ENCODE measurements at regions not wholly inside any gene's neighbourhood (a gene's known extent, or its start where the extent isn't known, plus 50 kb on each side); places are given as distances from the start of the nearest gene placed in this dataset.

GRCh38 chr2:6618201-6618600 is 247.5 kb downstream of the CMPK2 start:
- TF ChIP-seq POLR2A (IDR thresholded peaks at IDR 0.05; ENCODE audit: low read length) (no peak), GATA1 (IDR thresholded peaks at IDR 0.05; ENCODE audit: low read depth, low read length) (no peak)
- DNase-seq, result no peak

DNA sequence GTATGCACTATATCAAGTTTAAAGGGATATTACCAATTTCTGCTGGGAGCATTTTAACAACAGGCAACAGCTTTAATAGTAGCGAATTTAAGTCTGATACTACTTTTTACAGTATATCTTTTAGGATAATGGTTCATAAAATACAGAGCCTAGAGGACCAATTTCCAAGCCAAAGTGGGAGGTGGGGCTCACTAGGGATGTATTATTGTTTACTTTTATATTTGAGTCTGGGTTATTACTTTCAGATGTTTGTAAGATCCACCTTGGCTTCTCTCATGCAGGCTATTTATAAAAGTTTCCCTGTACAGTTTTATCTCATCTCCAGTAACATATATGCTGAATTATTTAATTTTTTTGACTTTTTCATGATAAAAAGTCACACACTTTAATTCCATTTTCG is 242.0 kb downstream of the CMPK2 start:
- DNase-seq, result no peak
- TF ChIP-seq GATA1 (IDR thresholded peaks at IDR 0.05; ENCODE audit: low read depth, low read length) (no peak), POLR2A (IDR thresholded peaks at IDR 0.05; ENCODE audit: low read length) (no peak)

DNA sequence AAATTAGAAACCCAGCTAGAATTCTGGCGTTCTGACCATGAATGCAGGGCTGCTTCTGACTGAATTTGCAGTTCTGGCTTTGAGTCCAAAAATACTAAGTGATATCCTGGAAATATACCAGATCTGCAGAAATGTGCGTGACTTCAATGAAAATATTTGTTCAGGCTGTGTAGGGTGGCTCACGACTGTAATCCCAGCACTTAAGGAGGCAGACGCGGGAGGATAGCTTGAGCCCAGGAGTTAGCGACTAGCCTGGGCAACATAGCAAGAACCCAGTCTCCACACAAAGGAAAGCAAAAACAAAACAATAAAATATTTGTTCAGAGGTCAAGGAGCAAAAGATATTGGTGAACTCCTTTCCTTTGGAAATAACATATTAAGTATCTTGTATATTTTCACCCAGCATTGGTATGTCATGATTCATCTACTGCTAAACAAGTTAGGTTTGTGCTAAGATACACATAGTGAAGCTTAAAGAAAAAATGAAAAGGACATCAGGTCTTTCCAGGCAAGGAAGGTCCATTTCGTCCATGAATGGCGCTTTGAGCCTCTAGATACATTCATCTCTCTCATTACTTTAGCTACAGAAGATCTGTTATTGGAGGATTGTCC is 239.2 kb downstream of the CMPK2 start:
- TF ChIP-seq GATA1 (IDR thresholded peaks at IDR 0.05; ENCODE audit: low read depth, low read length), result no peak
- TF ChIP-seq POLR2A (IDR thresholded peaks at IDR 0.05; ENCODE audit: low read length), result no peak
- no peak for DNase-seq

DNA sequence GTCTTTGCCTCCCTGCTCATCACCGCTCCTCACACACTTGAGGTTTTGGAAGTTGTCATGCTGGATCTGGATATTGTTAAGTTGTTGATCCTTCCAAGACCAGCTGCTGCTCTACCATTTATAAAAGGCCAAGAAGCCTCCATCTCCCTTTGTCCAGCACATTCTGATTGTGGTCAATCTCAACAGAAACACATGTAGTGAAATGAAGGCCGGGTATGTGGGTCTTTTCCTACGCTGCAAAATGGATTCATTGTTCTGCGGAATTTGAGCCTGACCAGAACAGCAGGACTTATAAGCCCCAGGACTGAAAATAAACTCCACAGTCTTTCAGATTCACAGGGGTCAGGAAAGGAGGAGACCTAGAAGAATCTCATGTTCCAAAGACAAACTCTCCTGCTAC is 238.4 kb downstream of the CMPK2 start:
- TF ChIP-seq POLR2A (IDR thresholded peaks at IDR 0.05; ENCODE audit: low read length), result no peak
- TF ChIP-seq GATA1 (IDR thresholded peaks at IDR 0.05; ENCODE audit: low read depth, low read length), result no peak
- DNase-seq, result no peak

DNA sequence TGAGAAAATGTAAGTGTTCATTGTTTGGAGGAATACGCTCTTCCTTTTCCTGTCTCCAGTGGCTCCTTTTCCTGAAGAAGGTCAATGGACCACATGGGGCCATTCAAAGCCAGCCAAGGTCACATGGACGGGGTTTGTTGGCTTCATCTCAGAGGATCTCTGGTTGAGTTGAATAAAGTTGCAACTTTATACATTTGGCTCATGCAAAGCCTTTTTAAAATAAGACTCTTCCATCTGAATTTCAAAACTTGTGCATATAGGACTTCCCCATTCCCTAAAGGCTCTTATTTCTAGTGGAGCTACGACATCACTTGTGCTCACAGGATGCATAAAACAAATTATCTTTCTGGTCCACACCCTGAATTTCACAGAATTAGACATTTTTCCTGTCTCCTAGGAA is 235.5 kb downstream of the CMPK2 start:
- DNase-seq, result no peak
- TF ChIP-seq POLR2A (IDR thresholded peaks at IDR 0.05; ENCODE audit: low read length), result no peak
- no peak for TF ChIP-seq GATA1 (IDR thresholded peaks at IDR 0.05; ENCODE audit: low read depth, low read length)

DNA sequence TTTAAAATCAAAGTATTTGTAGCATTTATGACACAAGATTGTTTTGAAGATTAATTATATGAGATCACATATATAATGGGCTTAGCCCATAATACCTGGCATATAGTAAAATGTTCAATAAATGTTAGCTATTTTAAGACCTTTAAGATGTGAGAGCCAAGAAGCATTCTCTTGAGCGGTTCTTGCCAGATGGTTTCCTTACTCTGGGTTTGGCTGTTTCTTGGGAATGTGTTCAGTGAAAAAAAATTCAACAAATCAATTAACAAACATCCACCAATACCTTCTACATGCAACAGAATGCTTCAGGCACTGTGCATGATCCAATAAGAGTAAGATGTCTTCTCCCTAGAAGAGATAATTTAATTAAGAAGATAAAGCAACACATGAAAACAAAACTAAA is 230.4 kb downstream of the CMPK2 start:
- no peak for DNase-seq

DNA sequence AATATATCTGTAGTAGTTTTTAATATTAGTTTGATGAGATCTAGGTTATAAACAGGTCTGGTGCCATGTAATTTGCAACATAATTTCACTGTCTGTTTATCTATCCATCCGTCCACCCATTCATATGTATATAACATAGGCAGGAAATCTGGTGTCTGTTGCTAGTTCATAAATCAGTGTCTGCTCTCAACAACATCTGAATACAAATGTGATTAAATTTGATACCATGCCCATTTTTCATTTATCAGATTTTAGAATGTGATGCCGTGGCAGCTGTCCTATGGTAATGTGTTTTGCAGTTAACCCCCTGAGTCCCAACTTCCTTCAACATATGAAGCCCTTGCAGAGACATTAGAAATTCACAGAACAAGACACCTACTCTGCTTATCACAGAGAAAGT is 228.4 kb downstream of the CMPK2 start:
- no peak for DNase-seq
- TF ChIP-seq POLR2A (IDR thresholded peaks at IDR 0.05; ENCODE audit: low read length) (no peak), GATA1 (IDR thresholded peaks at IDR 0.05; ENCODE audit: low read depth, low read length) (no peak)

More for the DNA sequence above, 230.4 kb downstream of the CMPK2 start:
- TF ChIP-seq POLR2A (IDR thresholded peaks at IDR 0.05; ENCODE audit: low read length), result no peak
- TF ChIP-seq GATA1 (IDR thresholded peaks at IDR 0.05; ENCODE audit: low read depth, low read length), result no peak

- TF ChIP-seq GATA1 (IDR thresholded peaks at IDR 0.05; ENCODE audit: low read depth, low read length) (no peak), POLR2A (IDR thresholded peaks at IDR 0.05; ENCODE audit: low read length) (no peak)
- no peak for DNase-seq
Measured at GRCh38 chr2:6639929-6640620, 225.6 kb downstream of the CMPK2 start.

DNA sequence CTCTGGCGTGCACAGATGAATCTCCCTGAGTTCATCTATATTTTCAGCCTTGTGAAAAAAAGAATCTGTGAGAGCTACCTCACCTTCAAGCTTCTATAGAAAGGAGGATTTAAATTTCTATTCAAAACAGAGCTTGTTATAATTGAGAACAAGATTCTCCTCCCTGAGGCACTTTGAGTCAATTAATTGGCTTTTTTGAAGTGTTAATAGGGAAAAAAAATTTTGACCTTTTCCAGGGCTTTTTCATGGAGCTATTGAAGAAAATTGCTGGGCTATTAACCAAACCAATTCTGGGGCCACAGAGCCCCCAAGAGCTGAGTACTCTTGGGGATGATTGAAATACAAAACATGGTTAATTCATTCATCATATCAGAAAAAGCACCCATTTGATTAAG is 225.1 kb downstream of the CMPK2 start:
- DNase-seq, result no peak

GRCh38 chr2:6641956-6642355 is 223.8 kb downstream of the CMPK2 start:
- TF ChIP-seq GATA1 (IDR thresholded peaks at IDR 0.05; ENCODE audit: low read depth, low read length) (no peak), POLR2A (IDR thresholded peaks at IDR 0.05; ENCODE audit: low read length) (no peak)
- DNase-seq, result no peak

More for the DNA sequence above, 225.1 kb downstream of the CMPK2 start:
- no peak for TF ChIP-seq POLR2A (IDR thresholded peaks at IDR 0.05; ENCODE audit: low read length)
- TF ChIP-seq GATA1 (IDR thresholded peaks at IDR 0.05; ENCODE audit: low read depth, low read length), result no peak

DNA sequence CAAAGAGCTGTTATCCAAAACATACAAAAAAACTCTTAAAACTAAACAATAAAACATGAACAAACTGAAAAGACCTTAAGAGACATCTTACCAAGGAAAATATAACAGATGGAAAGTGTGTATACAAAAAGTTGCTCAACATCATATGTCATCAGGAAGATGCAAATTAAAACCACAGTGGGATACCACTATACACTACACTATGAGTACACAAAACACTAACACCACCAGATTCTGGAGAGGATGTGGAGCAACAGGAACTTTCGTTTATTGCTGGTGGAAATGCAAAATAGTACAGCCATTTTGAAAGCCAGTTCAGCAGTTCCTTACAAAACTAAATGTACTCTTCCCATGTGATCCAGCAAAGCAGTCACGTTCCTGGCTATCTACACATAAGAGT is 221.4 kb downstream of the CMPK2 start:
- no peak for TF ChIP-seq POLR2A (IDR thresholded peaks at IDR 0.05; ENCODE audit: low read length)
- no peak for DNase-seq

DNA sequence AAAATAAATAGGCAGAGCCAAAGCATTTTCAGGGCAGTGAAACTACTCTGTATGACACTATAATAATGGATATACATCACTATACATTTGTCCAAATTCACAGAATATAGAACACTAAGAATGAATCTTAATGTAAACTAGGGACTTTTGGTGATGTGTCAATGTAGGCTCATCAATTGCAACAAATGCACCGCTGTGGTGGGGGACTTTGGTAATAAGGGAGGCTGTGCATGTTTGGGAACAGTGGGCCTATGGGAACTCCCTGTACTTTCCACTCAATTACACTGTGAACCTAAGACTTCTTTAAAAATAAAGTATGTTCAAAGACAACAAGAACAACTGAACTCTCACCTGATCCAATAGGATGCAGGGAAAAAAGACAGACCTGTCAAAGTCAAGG is 220.7 kb downstream of the CMPK2 start:
- TF ChIP-seq POLR2A (IDR thresholded peaks at IDR 0.05; ENCODE audit: low read length) (no peak), GATA1 (IDR thresholded peaks at IDR 0.05; ENCODE audit: low read depth, low read length) (no peak)
- DNase-seq, result no peak

GRCh38 chr2:6645672-6646071 is 220.0 kb downstream of the CMPK2 start:
- no peak for TF ChIP-seq POLR2A (IDR thresholded peaks at IDR 0.05; ENCODE audit: low read length)
- TF ChIP-seq GATA1 (IDR thresholded peaks at IDR 0.05; ENCODE audit: low read depth, low read length), result no peak
- DNase-seq, result no peak

GRCh38 chr2:6647046-6647445 is 218.7 kb downstream of the CMPK2 start:
- no peak for TF ChIP-seq POLR2A (IDR thresholded peaks at IDR 0.05; ENCODE audit: low read length)
- DNase-seq, result no peak

DNA sequence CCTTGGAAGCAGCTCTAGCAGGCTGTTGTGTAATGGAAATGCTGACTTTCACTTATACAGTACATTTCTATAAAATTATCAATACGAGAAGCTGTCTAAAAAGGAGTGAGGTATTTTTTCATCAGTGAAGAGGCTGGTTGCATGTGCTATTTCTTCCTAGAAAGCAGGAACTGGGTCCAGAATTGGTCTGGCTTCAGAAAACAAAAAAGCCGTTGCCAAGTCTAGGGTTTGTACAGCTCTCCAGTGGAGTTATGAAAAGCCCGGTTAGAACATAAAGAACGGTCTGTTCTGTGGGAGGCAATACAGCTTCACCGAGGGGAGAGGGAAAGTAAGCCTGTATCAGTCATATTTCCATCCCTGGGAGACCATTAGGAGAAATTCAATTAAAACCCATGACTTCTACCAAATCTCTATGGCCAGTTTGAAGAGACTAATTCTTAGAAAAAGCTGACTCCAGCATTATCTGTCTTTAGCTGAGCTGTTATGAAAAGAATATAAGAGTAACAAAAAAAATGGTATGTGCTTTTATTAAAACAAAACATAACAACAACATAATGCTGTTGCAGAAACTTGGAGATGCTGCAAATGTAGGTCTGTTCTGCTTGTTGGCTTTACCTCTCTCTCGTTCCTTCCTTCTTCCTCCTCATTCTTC is 217.0 kb downstream of the CMPK2 start:
- DNase-seq, result no peak
- TF ChIP-seq POLR2A (IDR thresholded peaks at IDR 0.05; ENCODE audit: low read length) (no peak), GATA1 (IDR thresholded peaks at IDR 0.05; ENCODE audit: low read depth, low read length) (no peak)
